Hematopoietic multipotent progenitor cell treated with erythropoietin and hydrocortisone succinate and interleukin-3 and kit ligand, for 8 days (in vitro differentiated cells): ENCODE measurements at regions not wholly inside any gene's neighbourhood (a gene's known extent, or its start where the extent isn't known, plus 50 kb on each side); places are given as distances from the start of the nearest gene placed in this dataset.
"Not testable (repeated sequence)": the region's sequence is repeated elsewhere in the genome, so short reads cannot be mapped to it uniquely, and the experiment has no call there.

Source experiments
- DNase-seq: peaks from one replicate; pipeline ENCODE4 v3.0.0-alpha.2; 2015

GRCh38 chr12:114119316-114119715 is 153.2 kb upstream of the RBM19 start:
- DNase-seq, result no peak

GRCh38 chr12:114096461-114096860 is 130.3 kb upstream of the RBM19 start:
- no peak for DNase-seq

GRCh38 chr12:114093520-114093919 is 127.4 kb upstream of the RBM19 start:
- no peak for DNase-seq

GRCh38 chr12:114092981-114093380 is 126.9 kb upstream of the RBM19 start:
- DNase-seq, result no peak

GRCh38 chr12:114090211-114090610 is 124.1 kb upstream of the RBM19 start:
- no peak for DNase-seq

- DNase-seq, result no peak
Observed at GRCh38 chr12:114073076-114073475, 107.0 kb upstream of the RBM19 start.

- DNase-seq, result no peak
Observed at GRCh38 chr12:114069507-114069906, 103.4 kb upstream of the RBM19 start.

- DNase-seq, result no peak
Observed at GRCh38 chr12:114064497-114064896, 98.4 kb upstream of the RBM19 start.

- DNase-seq, result not testable (repeated sequence)
Observed at GRCh38 chr12:114064034-114064433, 97.9 kb upstream of the RBM19 start.

- no peak for DNase-seq
Observed at GRCh38 chr12:114063435-114063834, 97.3 kb upstream of the RBM19 start.

- not testable (repeated sequence) for DNase-seq
Observed at GRCh38 chr12:114056351-114056750, 90.2 kb upstream of the RBM19 start.

GRCh38 chr12:114054982-114055381 is 88.9 kb upstream of the RBM19 start:
- no peak for DNase-seq

- DNase-seq, result no peak
Observed at GRCh38 chr12:114046236-114046998, 80.3 kb upstream of the RBM19 start.

- no peak for DNase-seq
Observed at GRCh38 chr12:114045349-114045748, 79.2 kb upstream of the RBM19 start.

GRCh38 chr12:114041590-114041989 is 75.5 kb upstream of the RBM19 start:
- no peak for DNase-seq

- DNase-seq, result no peak
Observed at GRCh38 chr12:114041136-114041535, 75.0 kb upstream of the RBM19 start.

- DNase-seq, result no peak
Observed at GRCh38 chr12:114038962-114039361, 72.8 kb upstream of the RBM19 start.

GRCh38 chr12:114032801-114033200 is 66.7 kb upstream of the RBM19 start:
- no peak for DNase-seq

GRCh38 chr12:114030451-114030850 is 64.3 kb upstream of the RBM19 start:
- no peak for DNase-seq

GRCh38 chr12:114026805-114027204 is 60.7 kb upstream of the RBM19 start:
- no peak for DNase-seq

GRCh38 chr12:114025935-114026334 is 59.8 kb upstream of the RBM19 start:
- DNase-seq, result no peak

- DNase-seq, result not testable (repeated sequence)
Observed at GRCh38 chr12:114022081-114022480, 56.0 kb upstream of the RBM19 start.

- DNase-seq, result no peak
Observed at GRCh38 chr12:114018669-114019068, 52.5 kb upstream of the RBM19 start.
